Keratinocyte (primary cell): ENCODE measurements at regions not wholly inside any gene's neighbourhood (a gene's known extent, or its start where the extent isn't known, plus 50 kb on each side); places are given as distances from the start of the nearest gene placed in this dataset.

ENCODE experiments used
- DNase-seq: peaks from one replicate; pipeline ENCODE4 v3.0.0-alpha.2; 2011; ENCODE audit warnings: low read depth, missing footprints, low spot score
- FAIRE-seq: peaks from 2 replicates; lab custom pipeline; 2011; peaks lifted over from hg19 to GRCh38; lab: Jason Lieb, UNC
- H2AFZ ChIP-seq: 2 replicates; pipeline ENCODE4 v1.6.0; 2012; ENCODE audit warnings: low read length, control low read depth, inconsistent platforms; ENCODE audit not compliant: control insufficient read depth
- H3K27ac ChIP-seq: 2 replicates; pipeline ENCODE4 v1.5.1; 2011; ENCODE audit warnings: low read length; ENCODE audit not compliant: control insufficient read depth, insufficient read depth
- H3K27me3 ChIP-seq: 3 replicates; pipeline ENCODE4 v1.6.0; 2011; ENCODE audit warnings: low read length; ENCODE audit not compliant: control insufficient read depth, insufficient read depth; ENCODE audit errors: extremely low read depth
- H3K36me3 ChIP-seq, 2 experiments: 2 replicates in 1 of 2; 3 replicates in 1 of 2; pipeline ENCODE4 v1.5.1; 2011; ENCODE audit warnings: low read length in 2 of 2, mild to moderate bottlenecking in 1 of 2; ENCODE audit not compliant: control insufficient read depth in 2 of 2, insufficient read depth in 2 of 2; ENCODE audit errors: extremely low read depth in 1 of 2
- H3K4me1 ChIP-seq: 3 replicates; pipeline ENCODE4 v1.5.1; 2011; ENCODE audit warnings: low read length; ENCODE audit not compliant: control insufficient read depth, insufficient read depth; ENCODE audit errors: extremely low read depth
- H3K4me2 ChIP-seq: 3 replicates; pipeline ENCODE4 v1.6.0; 2011; ENCODE audit warnings: low read depth, low read length; ENCODE audit not compliant: control insufficient read depth, insufficient read depth; ENCODE audit errors: extremely low read depth
- H3K4me3 ChIP-seq, 3 experiments: fragments of 200-600 bp in 1 of 3; sonication (generic) in 1 of 3; 2 replicates in 2 of 3; 3 replicates in 1 of 3; pipeline ENCODE4 v1.5.1; 2011 to 2016; ENCODE audit warnings: low read length in 3 of 3, mild to moderate bottlenecking in 3 of 3, control low read depth in 2 of 3, inconsistent platforms in 1 of 3, low read depth in 1 of 3, mixed read lengths in 1 of 3, mixed run types in 1 of 3, moderate library complexity in 1 of 3; ENCODE audit not compliant: control insufficient read depth in 2 of 3, insufficient read depth in 2 of 3; ENCODE audit errors: extremely low read depth in 1 of 3
- H3K79me2 ChIP-seq: 2 replicates; pipeline ENCODE4 v1.6.0; 2012; ENCODE audit warnings: low read length; ENCODE audit not compliant: control insufficient read depth, insufficient read depth
- H3K9ac ChIP-seq: 3 replicates; pipeline ENCODE4 v1.6.0; 2011; ENCODE audit warnings: low read length; ENCODE audit not compliant: control insufficient read depth, insufficient read depth; ENCODE audit errors: extremely low read depth
- H3K9me1 ChIP-seq: 3 replicates; pipeline ENCODE4 v1.6.0; 2011; ENCODE audit warnings: low read length; ENCODE audit not compliant: control insufficient read depth, insufficient read depth; ENCODE audit errors: extremely low read depth
- H3K9me3 ChIP-seq: 2 replicates; pipeline ENCODE4 v1.5.1; 2012; ENCODE audit warnings: low read depth, low read length; ENCODE audit not compliant: control insufficient read depth
- H4K20me1 ChIP-seq: 3 replicates; pipeline ENCODE4 v1.6.0; 2011; ENCODE audit warnings: low read length; ENCODE audit not compliant: control insufficient read depth, insufficient read depth; ENCODE audit errors: extremely low read depth
- CTCF ChIP-seq, 3 experiments: IDR thresholded peaks in 1 of 3; conservative IDR thresholded peaks in 1 of 3; optimal IDR thresholded peaks in 1 of 3; 2 replicates in 2 of 3; 3 replicates in 1 of 3; pipeline versions ENCODE3 to v1.5.1; 2011; ENCODE audit warnings: low read length in 3 of 3, mild to moderate bottlenecking in 3 of 3, moderate library complexity in 2 of 3, control low read depth in 1 of 3, inconsistent platforms in 1 of 3; ENCODE audit not compliant: insufficient read depth in 2 of 3; ENCODE audit errors: extremely low read depth in 1 of 3
- EZH2 ChIP-seq: IDR thresholded peaks from one replicate; pipeline ENCODE4 v1.6.1; 2012; ENCODE audit warnings: inconsistent platforms, mild to moderate bottlenecking, low read length, moderate library complexity
- dilution Hi-C: fragments of 300-500 bp; cut with MboI; formaldehyde crosslinking; loops from one replicate; pipeline ENCODE4 v1.7.0; 2020; ENCODE audit warnings: low sequenced_read_pairs; ENCODE audit not compliant: extremely low pct_ligation_motif_present

- TF ChIP-seq CTCF (optimal IDR thresholded peaks at IDR 0.05 in 1 of 3, IDR thresholded peaks at IDR 0.05 in 1 of 3, conservative IDR thresholded peaks at IDR 0.05 in 1 of 3; ENCODE audit: extremely low read depth in 1 of 3, insufficient read depth in 2 of 3, low read length in 3 of 3): no peak
- no peak for TF ChIP-seq EZH2
- H3K27ac ChIP-seq: no peak overlapping the region
- no peak overlapping the region for H2AFZ ChIP-seq
- dilution Hi-C loops: no loop called here
- DNase-seq (no peak), FAIRE-seq (no peak)
- H3K9me3 ChIP-seq: no peaks in the 10 kb centered on the region
- H3K4me3 ChIP-seq: no peak overlapping the region
- H3K4me2 ChIP-seq: no peak overlapping the region
- no peaks in the 10 kb centered on the region for H3K27me3 ChIP-seq
- no peak overlapping the region for H3K9ac ChIP-seq
- H3K79me2 ChIP-seq: no peaks in the 10 kb centered on the region
- H3K9me1 ChIP-seq: no peaks in the 10 kb centered on the region
- no peaks in the 10 kb centered on the region for H3K36me3 ChIP-seq
- H3K4me1 ChIP-seq: no peaks in the 10 kb centered on the region
- no peaks in the 10 kb centered on the region for H4K20me1 ChIP-seq
Measured at GRCh38 chr5:68845131-68845530, 248.7 kb upstream of the SLC30A5 start.

GRCh38 chr5:68846828-68847227, 247.0 kb upstream of the SLC30A5 start:
- no peak overlapping the region for H2AFZ ChIP-seq
- no peak overlapping the region for H3K27ac ChIP-seq
- dilution Hi-C loops: no loop called here
- no peak for FAIRE-seq
- H3K36me3 ChIP-seq: no peaks in the 10 kb centered on the region
- no peak overlapping the region for H3K9ac ChIP-seq
- H3K9me3 ChIP-seq: no peaks in the 10 kb centered on the region
- no peaks in the 10 kb centered on the region for H4K20me1 ChIP-seq
- no peaks in the 10 kb centered on the region for H3K79me2 ChIP-seq
- no peak for DNase-seq
- H3K4me1 ChIP-seq: no peaks in the 10 kb centered on the region
- no peak overlapping the region for H3K4me2 ChIP-seq
- no peaks in the 10 kb centered on the region for H3K9me1 ChIP-seq
- TF ChIP-seq CTCF (optimal IDR thresholded peaks at IDR 0.05 in 1 of 3, IDR thresholded peaks at IDR 0.05 in 1 of 3, conservative IDR thresholded peaks at IDR 0.05 in 1 of 3; ENCODE audit: extremely low read depth in 1 of 3, insufficient read depth in 2 of 3, low read length in 3 of 3) (no peak), EZH2 (no peak)
- H3K27me3 ChIP-seq: no peaks in the 10 kb centered on the region
- H3K4me3 ChIP-seq: no peak overlapping the region
